ENCODE measurements at regions not wholly inside any gene's neighbourhood (a gene's known extent, or its start where the extent isn't known, plus 50 kb on each side); places are given as distances from the start of the nearest gene placed in this dataset.
"Not testable (repeated sequence)": the region's sequence is repeated elsewhere in the genome, so short reads cannot be mapped to it uniquely, and the experiment has no call there.

- not testable (repeated sequence) for TF ChIP-seq CTCF (IDR thresholded peaks at IDR 0.05; ENCODE audit: poor library complexity); EZH2 (IDR thresholded peaks at IDR 0.05; ENCODE audit: borderline replicate concordance); EZH2phosphoT487 (IDR thresholded peaks at IDR 0.05; ENCODE audit: low read depth, severe bottlenecking, unreplicated experiment)
Measured at GRCh38 chr20:30289049-30289448, 968.4 kb upstream of the DEFB115 start.
